Head of caudate nucleus (tissue), 42 donors: ENCODE measurements at regions not wholly inside any gene's neighbourhood (a gene's known extent, or its start where the extent isn't known, plus 50 kb on each side); places are given as distances from the start of the nearest gene placed in this dataset.

ENCODE experiments used
- DNase-seq, 42 donors: peaks; one replicate each; pipeline versions ENCODE4 v3.0.0 to v3.0.0-alpha.2; 2020 to 2021; ENCODE audit warnings: mixed read lengths in 7 of 42
- intact Hi-C: fragments of 100-400 bp; cut with DNase I; formaldehyde crosslinking; loops from one replicate; pipeline ENCODE4 v1.15.0; 2022

- intact Hi-C loops = no loop called here
- DNase-seq = no peak
Observed at GRCh38 chr10:10855151-10855581, 162.5 kb upstream of the CELF2 start.

GRCh38 chr10:10860455-10860976, 157.2 kb upstream of the CELF2 start:
- DNase-seq = no peak
- intact Hi-C loops = no loop called here

- intact Hi-C loops = no loop called here
- DNase-seq = no peak
Observed at GRCh38 chr10:10865303-10865702, 152.4 kb upstream of the CELF2 start.

- no peak for DNase-seq
- intact Hi-C loops = no loop called here
Observed at GRCh38 chr10:10865913-10866312, 151.8 kb upstream of the CELF2 start.

- no peak for DNase-seq
- intact Hi-C loops = no loop called here
Observed at GRCh38 chr10:10869592-10869991, 148.1 kb upstream of the CELF2 start.

- intact Hi-C loops = no loop called here
- DNase-seq = no peak
Observed at GRCh38 chr10:10870523-10871241, 147.0 kb upstream of the CELF2 start.

- intact Hi-C loops = no loop called here
- no peak for DNase-seq
Observed at GRCh38 chr10:10871352-10871751, 146.3 kb upstream of the CELF2 start.

GRCh38 chr10:10872035-10872673, 145.5 kb upstream of the CELF2 start:
- intact Hi-C loops = no loop called here
- DNase-seq = no peak

- intact Hi-C loops = no loop called here
- no peak for DNase-seq
Observed at GRCh38 chr10:10872764-10873163, 144.9 kb upstream of the CELF2 start.

- DNase-seq = no peak
- intact Hi-C loops = no loop called here
Observed at GRCh38 chr10:10873289-10873688, 144.4 kb upstream of the CELF2 start.

- intact Hi-C loops = no loop called here
- DNase-seq = no peak
Observed at GRCh38 chr10:10873915-10874314, 143.8 kb upstream of the CELF2 start.

- DNase-seq = no peak
- intact Hi-C loops = no loop called here
Observed at GRCh38 chr10:10878963-10879362, 138.7 kb upstream of the CELF2 start.

GRCh38 chr10:10881117-10881813, 136.4 kb upstream of the CELF2 start:
- intact Hi-C loops = no loop called here
- DNase-seq = no peak

GRCh38 chr10:10883737-10884136, 133.9 kb upstream of the CELF2 start:
- intact Hi-C loops = no loop called here
- no peak for DNase-seq

- intact Hi-C loops = no loop called here
- DNase-seq = peak in 3 of 42 donors; percentile 8 to 54 (median 21)
Observed at GRCh38 chr10:10886861-10887531, 130.7 kb upstream of the CELF2 start.

- no peak for DNase-seq
- intact Hi-C loops = no loop called here
Observed at GRCh38 chr10:10891124-10892082, 126.3 kb upstream of the CELF2 start.

- intact Hi-C loops = no loop called here
Observed at GRCh38 chr10:10892290-10892875, 125.3 kb upstream of the CELF2 start.

GRCh38 chr10:10897400-10897799, 120.3 kb upstream of the CELF2 start:
- intact Hi-C loops = no loop called here
- DNase-seq = no peak

More at GRCh38 chr10:10892290-10892875, 125.3 kb upstream of the CELF2 start:
- DNase-seq = no peak
